C1 segment of cervical spinal cord (tissue), 14 donors: ENCODE measurements at regions not wholly inside any gene's neighbourhood (a gene's known extent, or its start where the extent isn't known, plus 50 kb on each side); places are given as distances from the start of the nearest gene placed in this dataset.

ENCODE experiments used
- DNase-seq, 14 donors: peaks; one replicate each; lab custom pipeline; 2025; lab: John Stamatoyannopoulos, UW

- DNase-seq = no peak
Observed at GRCh38 chr2:120653871-120654270, 81.8 kb upstream of the GLI2 start.

- peak in 2 of 14 donors; percentile 29 to 67 for DNase-seq
Observed at GRCh38 chr2:120654381-120655134, 81.1 kb upstream of the GLI2 start.

- peak in 6 of 14 donors; percentile 5 to 37 (median 24) for DNase-seq
Observed at GRCh38 chr2:120656273-120656950, 79.3 kb upstream of the GLI2 start.

DNA sequence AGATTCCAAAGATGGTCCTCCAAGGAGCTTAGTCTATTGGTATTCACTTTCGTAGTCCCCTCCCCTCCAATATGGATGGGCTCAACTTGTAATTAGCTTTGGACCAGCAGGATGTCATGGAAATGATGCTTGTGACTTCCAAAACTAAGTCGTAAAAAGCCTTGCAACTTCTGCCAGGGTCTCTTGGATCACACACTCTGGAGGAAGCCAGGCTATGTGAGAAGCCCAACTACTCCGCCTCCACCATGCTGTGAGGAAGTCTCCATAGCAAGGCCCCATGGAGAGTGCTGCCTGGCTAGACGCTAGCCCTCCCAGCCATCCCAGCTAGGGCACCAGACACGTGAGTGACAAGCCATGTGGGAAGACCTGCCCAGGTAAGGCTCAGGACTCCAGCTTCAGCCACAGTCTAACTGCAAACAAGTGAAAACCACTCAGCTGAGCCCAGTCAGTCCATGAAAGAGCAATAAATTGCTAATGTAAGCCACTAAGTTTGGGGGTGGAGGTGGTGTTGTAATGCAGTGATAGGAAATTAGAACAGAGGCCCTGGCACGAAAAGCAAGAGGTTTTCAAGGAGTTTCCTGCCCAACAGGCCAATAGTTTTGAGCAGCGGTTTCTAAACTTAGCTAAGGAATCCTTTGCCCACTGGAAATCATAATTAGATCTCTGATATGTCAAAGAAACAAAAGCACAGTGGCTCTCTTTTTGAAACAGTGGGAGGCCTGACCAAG, 77.5 kb upstream of the GLI2 start:
- DNase-seq = no peak

- no peak for DNase-seq
Observed at GRCh38 chr2:120658770-120659158, 76.9 kb upstream of the GLI2 start.

DNA sequence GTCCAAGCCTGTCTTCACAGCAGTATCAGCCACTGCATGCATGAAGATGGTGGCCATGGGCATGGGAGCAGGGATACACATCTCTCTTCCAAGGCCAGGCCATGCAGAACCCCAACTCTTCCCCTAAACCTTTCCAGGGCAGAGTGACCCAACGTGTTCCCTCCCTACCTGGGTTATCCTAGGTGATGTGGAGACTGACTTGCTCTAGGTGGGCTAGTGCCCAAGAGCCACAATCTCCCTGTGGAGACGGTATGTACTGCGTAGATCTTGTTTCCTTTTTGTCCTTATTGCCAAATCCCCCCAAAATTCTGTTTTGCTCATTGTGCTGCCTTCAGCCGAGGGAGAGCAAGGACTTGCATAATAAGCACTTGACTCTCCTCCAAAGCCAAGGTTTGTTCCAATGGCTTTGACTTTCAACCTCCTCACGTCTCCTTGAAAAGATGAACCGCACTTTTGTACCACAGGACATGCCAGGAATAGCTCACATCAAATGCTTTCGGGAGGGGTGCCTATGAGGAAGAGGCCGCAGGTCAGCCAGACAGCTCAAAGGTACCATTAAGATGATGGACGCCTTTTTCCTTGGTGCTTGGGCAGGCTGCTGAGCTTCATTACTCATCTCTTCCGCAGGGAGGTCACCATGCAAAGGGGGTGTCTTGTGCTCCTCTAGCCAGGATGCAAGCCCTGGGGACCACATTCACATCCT, 76.2 kb upstream of the GLI2 start:
- no peak for DNase-seq

- DNase-seq = no peak
Observed at GRCh38 chr2:120660056-120660694, 75.5 kb upstream of the GLI2 start.

DNA sequence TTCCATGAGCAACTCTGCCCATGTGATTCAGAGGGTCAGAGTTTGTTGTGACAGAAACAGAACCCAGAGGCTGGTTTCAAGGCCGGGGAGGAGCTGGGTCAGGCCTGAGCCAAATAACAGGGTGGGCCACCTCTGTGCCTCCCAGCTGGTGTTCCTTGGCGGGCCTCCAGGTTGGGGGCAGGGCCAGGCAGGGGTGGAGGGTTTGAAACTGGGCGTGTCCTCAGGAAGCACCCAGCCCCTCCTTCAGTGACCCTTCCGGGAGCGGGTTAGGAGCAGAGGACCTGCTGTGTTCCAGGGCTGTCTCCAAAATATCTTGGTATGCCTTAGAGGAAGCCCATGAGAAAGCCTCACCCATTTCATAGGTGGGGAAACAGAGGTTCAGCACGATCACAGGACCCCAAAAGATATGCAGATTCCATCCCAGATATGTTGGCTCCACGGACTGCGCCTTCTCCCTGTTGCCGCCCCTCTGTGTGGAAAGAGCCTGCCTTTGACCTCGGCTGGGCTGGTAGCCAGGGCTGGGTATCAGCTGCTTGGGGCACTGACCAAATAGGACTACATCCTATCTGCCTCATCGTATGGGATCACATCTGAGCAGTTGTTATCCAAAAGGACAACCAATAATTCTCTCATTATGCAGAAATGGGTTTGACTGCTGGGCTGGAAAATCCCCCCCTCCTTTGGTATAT, 74.8 kb upstream of the GLI2 start:
- peak in 1 of 14 donors; percentile 17 for DNase-seq

- DNase-seq = peak in 8 of 14 donors; percentile 30 to 65 (median 36)
Observed at GRCh38 chr2:120661551-120661950, 74.1 kb upstream of the GLI2 start.

DNA sequence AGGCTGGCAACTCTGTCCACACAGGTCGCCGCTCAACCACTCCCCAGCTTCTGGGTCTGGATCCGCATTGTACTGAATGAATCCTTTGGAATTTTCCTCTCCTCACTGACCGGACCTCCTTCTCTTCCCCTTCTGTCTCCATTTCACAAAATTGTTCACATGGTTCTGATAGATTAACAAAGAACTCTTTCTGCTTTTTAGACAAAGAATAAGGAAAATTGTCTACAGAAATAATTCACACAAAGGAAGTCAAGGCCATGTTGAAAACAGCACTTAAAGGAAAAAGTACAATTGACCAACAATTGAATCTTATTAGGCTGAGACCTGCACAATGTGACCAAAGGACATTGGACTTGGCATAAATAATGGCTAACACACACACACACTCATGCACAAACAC, 73.6 kb upstream of the GLI2 start:
- no peak for DNase-seq

GRCh38 chr2:120662746-120663145, 72.9 kb upstream of the GLI2 start:
- no peak for DNase-seq

DNA sequence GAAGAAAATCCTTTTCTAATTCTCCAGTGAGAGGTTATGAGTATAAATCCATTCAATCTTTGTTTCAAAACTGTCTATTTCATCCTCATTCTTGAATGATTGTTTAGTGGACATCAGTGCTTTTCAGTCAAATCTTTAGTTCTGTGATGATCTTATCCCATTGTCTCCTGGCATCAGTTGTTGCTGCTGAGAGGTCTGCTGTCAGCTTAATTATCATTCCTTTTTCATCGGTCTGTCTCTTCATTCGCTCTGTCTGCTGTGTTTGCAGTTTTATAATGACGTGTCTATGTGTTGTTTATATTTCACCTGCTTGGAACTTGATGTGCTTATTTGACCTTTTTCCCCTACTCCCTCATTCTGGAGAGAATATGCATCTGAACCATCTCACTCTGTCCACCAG, 69.2 kb upstream of the GLI2 start:
- no peak for DNase-seq

DNA sequence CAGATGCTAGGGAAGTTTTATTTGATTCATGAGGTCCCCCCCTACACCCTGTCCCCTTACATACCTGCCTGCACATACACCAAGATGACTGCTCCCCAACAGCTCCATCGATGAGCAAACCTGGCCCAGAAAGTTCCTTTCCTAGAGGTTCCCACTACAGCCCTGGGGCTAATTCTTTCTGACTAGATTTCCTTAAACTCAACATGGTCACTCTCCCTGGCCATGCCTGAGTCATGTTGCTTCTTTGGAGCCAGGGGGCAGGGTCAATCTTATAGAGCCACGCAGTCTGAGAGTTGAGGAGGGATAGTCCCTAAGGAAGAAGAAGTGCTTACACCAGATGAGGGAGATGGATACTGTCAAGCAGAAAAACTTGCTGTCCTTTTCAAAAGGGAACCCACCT, 67.7 kb upstream of the GLI2 start:
- no peak for DNase-seq

GRCh38 chr2:120669121-120669952, 66.3 kb upstream of the GLI2 start:
- DNase-seq = no peak

- DNase-seq = no peak
Observed at GRCh38 chr2:120669971-120670370, 65.7 kb upstream of the GLI2 start.

DNA sequence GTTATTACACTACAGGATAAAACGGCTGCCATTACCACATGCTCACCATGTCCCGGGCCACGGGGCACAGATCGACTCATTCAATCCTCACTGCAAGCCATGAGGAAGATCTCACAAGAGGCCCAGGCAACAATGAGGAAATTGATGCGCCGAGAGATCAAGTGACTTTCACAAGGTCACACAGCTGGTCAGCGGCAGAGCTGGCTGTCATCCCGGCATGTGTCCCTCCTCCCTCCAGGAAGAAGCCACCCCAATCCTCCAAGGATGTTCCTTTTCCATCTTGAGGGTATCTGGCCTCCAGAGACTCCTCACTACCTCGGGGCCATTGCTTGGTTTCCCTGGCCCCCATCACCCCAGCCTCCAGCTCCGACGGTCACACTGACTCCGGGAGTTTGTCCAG, 65.3 kb upstream of the GLI2 start:
- no peak for DNase-seq

GRCh38 chr2:120670771-120671480, 64.7 kb upstream of the GLI2 start:
- DNase-seq = no peak

DNA sequence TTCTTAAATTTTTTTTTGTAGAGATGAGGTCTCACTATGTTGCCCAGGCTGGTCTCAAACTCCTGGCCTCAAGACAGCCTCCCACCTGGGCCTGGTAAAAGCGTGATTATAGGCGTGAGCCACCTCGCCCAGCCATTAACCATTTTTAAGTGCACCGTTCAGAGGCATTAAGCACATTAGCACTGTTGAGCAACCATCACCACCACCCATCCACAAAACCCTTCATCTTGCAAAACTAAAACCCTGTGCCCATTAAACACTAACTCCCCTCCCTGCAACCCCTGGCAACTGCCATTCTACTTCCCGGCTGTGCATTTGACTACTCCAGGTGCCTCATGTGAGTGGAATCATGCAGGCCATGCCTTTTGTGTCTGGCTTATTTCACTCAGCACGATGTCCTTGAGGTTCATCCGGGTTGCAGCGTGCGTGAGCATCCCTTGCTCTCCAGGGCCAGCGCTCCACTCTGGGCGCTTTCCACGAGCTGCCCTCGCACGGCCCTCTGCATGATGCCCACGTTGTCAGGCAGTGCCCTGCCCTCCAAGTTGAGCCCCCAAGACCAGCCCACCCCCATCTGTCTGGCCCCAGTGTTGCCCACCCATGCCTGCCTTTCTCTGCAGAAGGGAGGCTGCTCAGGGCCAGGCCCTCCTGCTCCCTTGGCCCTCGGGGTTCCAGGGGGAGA, 63.0 kb upstream of the GLI2 start:
- no peak for DNase-seq

- no peak for DNase-seq
Observed at GRCh38 chr2:120673205-120673550, 62.5 kb upstream of the GLI2 start.
